ENCODE measurements at regions not wholly inside any gene's neighbourhood (a gene's known extent, or its start where the extent isn't known, plus 50 kb on each side); places are given as distances from the start of the nearest gene placed in this dataset.
"Not testable (repeated sequence)": the region's sequence is repeated elsewhere in the genome, so short reads cannot be mapped to it uniquely, and the experiment has no call there.

DNA sequence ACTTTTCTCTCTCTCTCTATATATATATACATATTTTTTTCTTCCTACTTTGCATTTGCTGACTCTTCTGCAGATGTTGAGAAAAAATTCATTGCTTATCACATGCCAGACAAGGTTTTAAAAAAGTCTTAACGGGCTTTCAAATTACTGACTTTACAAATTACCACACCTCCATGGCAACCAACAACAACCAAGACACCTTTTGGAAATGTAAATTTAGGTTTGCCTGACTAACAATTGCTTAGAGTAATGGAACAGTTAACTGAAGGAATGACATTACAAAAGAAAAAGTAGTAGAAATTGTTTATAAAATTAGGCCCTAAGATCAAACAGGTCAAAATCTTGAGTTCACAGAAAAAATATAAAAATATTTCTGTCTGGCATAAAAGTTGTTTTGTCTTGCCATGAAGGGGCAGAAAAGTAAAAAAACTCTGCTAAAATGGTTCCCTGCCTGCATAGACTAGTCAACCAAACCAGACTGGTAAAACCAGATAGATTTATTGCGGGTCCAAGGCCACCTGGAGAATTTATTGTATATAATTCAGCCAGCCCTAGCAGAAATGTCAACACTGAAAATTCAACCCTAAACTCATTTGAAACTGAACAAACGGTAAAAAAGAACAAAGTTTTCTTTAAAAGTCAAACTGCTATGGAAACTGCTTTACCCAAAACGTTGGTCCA, 92.8 kb upstream of the FRMD1 start:
- Histone ChIP-seq H3K27ac (no peak overlapping the region), H3K4me3 (replicated peaks in 1 of 3) (no peak overlapping the region), H3K27me3 (no peaks in the 10 kb centered on the region), H3K4me1 (no peaks in the 10 kb centered on the region), H3K36me3 (no peaks in the 10 kb centered on the region), H3K9me3 (no peaks in the 10 kb centered on the region)
- intact Hi-C loops (cut with DNase I): no loop called here
- 63 to 75% methylated on average over 4 of the region's 4 CpGs for WGBS, 2 donors
- DNase-seq: no peak
- TF ChIP-seq POLR2A (IDR thresholded peaks at IDR 0.05): no peak
- no peak for TF ChIP-seq CTCF (IDR thresholded peaks at IDR 0.05)

DNA sequence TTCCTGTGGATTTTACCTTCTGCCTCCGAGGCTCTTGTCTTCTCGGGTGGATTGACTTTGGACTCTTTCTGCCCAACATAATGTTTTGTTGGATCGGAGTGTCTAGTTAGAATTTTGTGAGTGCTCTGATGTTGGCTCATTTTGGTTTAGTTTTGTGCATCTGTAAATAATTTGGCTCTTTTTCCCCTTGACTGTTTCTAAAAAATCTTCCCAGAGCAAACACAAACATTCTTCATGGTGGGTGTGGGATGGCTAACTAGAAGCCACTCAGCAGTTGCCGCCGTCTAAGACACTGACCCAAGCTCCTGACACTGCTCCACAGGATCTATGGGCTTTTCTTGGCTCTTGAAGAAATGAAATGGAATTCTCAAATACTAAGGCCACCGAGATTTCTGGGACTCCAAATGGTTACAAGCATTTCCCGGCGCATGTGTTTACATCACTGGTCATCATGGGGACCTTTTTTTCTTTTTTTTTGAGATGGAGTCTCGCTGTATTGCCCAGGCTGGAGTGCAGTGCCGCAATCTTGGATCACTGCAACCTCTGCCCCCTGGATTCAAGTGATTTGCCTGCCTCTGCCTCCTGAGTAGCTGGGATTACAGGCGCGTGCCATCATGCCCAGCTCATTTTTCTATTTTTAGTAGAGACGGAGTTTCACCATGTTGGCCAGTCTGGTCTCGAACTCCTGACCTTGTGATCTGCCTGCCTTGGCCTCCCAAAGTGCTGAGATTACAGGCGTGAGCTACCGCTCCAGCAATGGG, 92.0 kb upstream of the FRMD1 start:
- Histone ChIP-seq H3K4me1 (no peaks in the 10 kb centered on the region), H3K9me3 (no peaks in the 10 kb centered on the region), H3K27ac (no peak overlapping the region), H3K4me3 (replicated peaks in 1 of 3) (no peak overlapping the region), H3K36me3 (no peaks in the 10 kb centered on the region), H3K27me3 (no peaks in the 10 kb centered on the region)
- TF ChIP-seq POLR2A (IDR thresholded peaks at IDR 0.05) (no peak), CTCF (IDR thresholded peaks at IDR 0.05) (no peak)
- WGBS, 2 donors: 86 to 95% methylated on average over 16 of the region's 16 CpGs
- no peak for DNase-seq
- intact Hi-C loops (cut with DNase I): no loop called here

GRCh38 chr6:168169624-168170023, 90.6 kb upstream of the FRMD1 start:
- Histone ChIP-seq H3K27ac (no peak overlapping the region), H3K27me3 (no peaks in the 10 kb centered on the region), H3K4me1 (no peaks in the 10 kb centered on the region), H3K9me3 (no peaks in the 10 kb centered on the region), H3K4me3 (replicated peaks in 1 of 3) (no peak overlapping the region), H3K36me3 (no peaks in the 10 kb centered on the region)
- no peak for TF ChIP-seq POLR2A (IDR thresholded peaks at IDR 0.05)
- TF ChIP-seq CTCF (IDR thresholded peaks at IDR 0.05): no peak
- intact Hi-C loops (cut with DNase I): no loop called here
- no peak for DNase-seq
- WGBS, 2 donors: 92% methylated on average over 11 of the region's 11 CpGs

DNA sequence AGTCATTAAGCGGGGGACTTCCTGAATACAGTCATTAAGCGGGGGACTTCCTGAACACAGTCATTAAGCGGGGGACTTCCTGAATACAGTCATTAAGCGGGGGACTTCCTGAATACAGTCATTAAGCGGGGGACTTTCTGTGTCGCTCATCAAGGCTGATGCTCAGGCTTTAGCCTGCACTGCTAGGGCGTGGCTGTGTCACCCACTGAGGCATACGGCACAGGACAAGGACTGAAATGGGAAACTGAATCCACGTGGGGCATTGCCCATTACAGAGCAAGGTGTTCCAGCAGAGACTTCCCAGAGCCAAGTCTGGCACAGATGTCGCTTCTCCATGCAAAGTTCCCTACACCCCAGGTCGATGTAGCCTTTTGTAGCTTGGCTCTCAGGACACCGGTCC, 89.9 kb upstream of the FRMD1 start:
- H3K4me1 ChIP-seq; H3K9me3 ChIP-seq; H3K4me3 ChIP-seq (replicated peaks in 1 of 3); intact Hi-C loops (cut with DNase I); H3K36me3 ChIP-seq; H3K27me3 ChIP-seq; H3K27ac ChIP-seq; DNase-seq: not testable (repeated sequence)
- 77 to 90% methylated on average over 9 to 10 of the region's 12 CpGs for WGBS, 2 donors

DNA sequence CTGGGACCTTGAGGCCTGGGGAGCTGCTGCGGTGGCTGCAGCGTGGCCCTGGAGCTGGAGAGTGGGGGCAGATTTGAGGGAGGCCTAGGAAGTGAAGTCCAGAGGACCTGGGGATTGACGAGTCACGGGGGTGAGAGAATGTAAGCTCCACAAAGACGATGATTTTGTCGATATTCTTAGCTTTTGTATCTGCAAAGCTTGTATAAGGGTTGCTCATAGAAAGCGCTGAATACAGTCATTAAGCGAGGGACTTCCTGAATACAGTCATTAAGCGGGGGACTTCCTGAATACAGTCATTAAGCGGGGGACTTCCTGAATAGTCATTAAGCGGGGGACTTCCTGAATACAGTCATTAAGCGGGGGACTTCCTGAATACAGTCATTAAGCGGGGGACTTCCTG, 89.3 kb upstream of the FRMD1 start:
- H3K27me3 ChIP-seq; H3K4me1 ChIP-seq; H3K27ac ChIP-seq; intact Hi-C loops (cut with DNase I); DNase-seq; H3K9me3 ChIP-seq; H3K4me3 ChIP-seq (replicated peaks in 1 of 3); H3K36me3 ChIP-seq: not testable (repeated sequence)
- WGBS, 2 donors: 83 to 95% methylated on average over 10 to 11 of the region's 13 CpGs
